ENCODE measurements at regions not wholly inside any gene's neighbourhood (a gene's known extent, or its start where the extent isn't known, plus 50 kb on each side); places are given as distances from the start of the nearest gene placed in this dataset.

- WGBS, 2 donors = 89 to 90% methylated on average over 9 of the region's 9 CpGs
- Histone ChIP-seq H3K27me3 (no peaks in the 10 kb centered on the region), H3K9me3 (no peaks in the 10 kb centered on the region), H3K36me3 (no peaks in the 10 kb centered on the region), H3K4me3 (replicated peaks in 1 of 3) (no peak overlapping the region), H3K27ac (no peak overlapping the region), H3K4me1 (no peaks in the 10 kb centered on the region)
- TF ChIP-seq POLR2A (IDR thresholded peaks at IDR 0.05) (no peak), CTCF (IDR thresholded peaks at IDR 0.05) (no peak)
- DNase-seq = no peak
- intact Hi-C loops (cut with DNase I) = no loop called here
Observed at GRCh38 chr5:4243479-4244264, 648.0 kb downstream of the IRX1 start.

GRCh38 chr5:4244306-4244705 lies 648.7 kb downstream of the IRX1 start:
- DNase-seq = no peak
- WGBS, 2 donors = 82 to 83% methylated on average over 9 of the region's 9 CpGs
- intact Hi-C loops (cut with DNase I) = no loop called here
- H3K27ac ChIP-seq = no peak overlapping the region
- no peak overlapping the region for H3K4me3 ChIP-seq (replicated peaks in 1 of 3)
- TF ChIP-seq POLR2A (IDR thresholded peaks at IDR 0.05) (no peak), CTCF (IDR thresholded peaks at IDR 0.05) (no peak)
- no peaks in the 10 kb centered on the region for H3K9me3 ChIP-seq
- no peaks in the 10 kb centered on the region for H3K36me3 ChIP-seq
- H3K27me3 ChIP-seq = no peaks in the 10 kb centered on the region
- no peaks in the 10 kb centered on the region for H3K4me1 ChIP-seq

GRCh38 chr5:4245076-4245475 lies 649.4 kb downstream of the IRX1 start:
- H3K4me3 ChIP-seq (replicated peaks in 1 of 3) = no peak overlapping the region
- TF ChIP-seq CTCF (IDR thresholded peaks at IDR 0.05) (no peak), POLR2A (IDR thresholded peaks at IDR 0.05) (no peak)
- DNase-seq = no peak
- H3K27ac ChIP-seq = no peak overlapping the region
- no peaks in the 10 kb centered on the region for H3K4me1 ChIP-seq
- no peaks in the 10 kb centered on the region for H3K27me3 ChIP-seq
- no peaks in the 10 kb centered on the region for H3K36me3 ChIP-seq
- intact Hi-C loops (cut with DNase I) = no loop called here
- WGBS, 2 donors = 85 to 89% methylated on average over 2 of the region's 2 CpGs
- no peaks in the 10 kb centered on the region for H3K9me3 ChIP-seq

GRCh38 chr5:4245511-4245910 lies 649.9 kb downstream of the IRX1 start:
- no peaks in the 10 kb centered on the region for H3K4me1 ChIP-seq
- intact Hi-C loops (cut with DNase I) = no loop called here
- WGBS, 2 donors = 90 to 92% methylated on average over 10 of the region's 10 CpGs
- no peak for TF ChIP-seq POLR2A (IDR thresholded peaks at IDR 0.05)
- no peak for TF ChIP-seq CTCF (IDR thresholded peaks at IDR 0.05)
- no peak overlapping the region for H3K4me3 ChIP-seq (replicated peaks in 1 of 3)
- no peak for DNase-seq
- H3K27ac ChIP-seq = no peak overlapping the region
- no peaks in the 10 kb centered on the region for H3K36me3 ChIP-seq
- no peaks in the 10 kb centered on the region for H3K27me3 ChIP-seq
- no peaks in the 10 kb centered on the region for H3K9me3 ChIP-seq

GRCh38 chr5:4246447-4246846 lies 650.8 kb downstream of the IRX1 start:
- peak in 1 of 2 donors; percentile 17 for DNase-seq
- intact Hi-C loops (cut with DNase I) = no loop called here
- TF ChIP-seq POLR2A (IDR thresholded peaks at IDR 0.05) (no peak), CTCF (IDR thresholded peaks at IDR 0.05) (no peak)
- no peak overlapping the region for H3K4me3 ChIP-seq (replicated peaks in 1 of 3)
- H3K36me3 ChIP-seq = no peaks in the 10 kb centered on the region
- no peaks in the 10 kb centered on the region for H3K9me3 ChIP-seq
- H3K27ac ChIP-seq = no peak overlapping the region
- no peaks in the 10 kb centered on the region for H3K27me3 ChIP-seq
- 83 to 84% methylated on average over 2 of the region's 2 CpGs for WGBS, 2 donors
- no peaks in the 10 kb centered on the region for H3K4me1 ChIP-seq

Measured in thyroid gland (tissue), 4 donors.